HL-60/S4 treated with retinoic acid at 250 ng/mL for 4 days and 3 days (cell line): ENCODE measurements at regions not wholly inside any gene's neighbourhood (a gene's known extent, or its start where the extent isn't known, plus 50 kb on each side); places are given as distances from the start of the nearest gene placed in this dataset.

Source experiments
- in situ Hi-C: fragments of 300-500 bp; cut with MboI; formaldehyde crosslinking; loops from 2 replicates; pipeline ENCODE4 v1.7.0; 2022; ENCODE audit warnings: low sequenced_read_pairs

DNA sequence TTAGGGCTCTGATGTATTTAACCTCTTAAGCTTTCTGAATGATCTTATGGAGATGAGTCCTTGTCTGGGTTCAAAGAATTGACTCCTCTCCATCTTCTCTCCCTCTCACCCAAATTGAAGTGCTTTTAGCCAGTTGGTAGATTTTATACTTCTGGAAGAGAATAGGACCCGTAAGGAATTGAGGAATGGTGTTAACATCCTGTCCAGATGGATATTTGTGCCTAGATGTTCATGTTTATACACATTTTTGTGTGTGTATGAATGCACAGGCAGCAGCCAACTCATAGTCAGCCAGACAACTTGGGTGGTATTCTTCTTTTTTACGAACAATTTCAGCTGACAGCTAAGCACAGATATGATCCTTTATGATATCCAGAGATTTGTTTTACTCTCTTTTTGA lies 449.6 kb upstream of the RGS6 start:
- in situ Hi-C loops = no loop called here

DNA sequence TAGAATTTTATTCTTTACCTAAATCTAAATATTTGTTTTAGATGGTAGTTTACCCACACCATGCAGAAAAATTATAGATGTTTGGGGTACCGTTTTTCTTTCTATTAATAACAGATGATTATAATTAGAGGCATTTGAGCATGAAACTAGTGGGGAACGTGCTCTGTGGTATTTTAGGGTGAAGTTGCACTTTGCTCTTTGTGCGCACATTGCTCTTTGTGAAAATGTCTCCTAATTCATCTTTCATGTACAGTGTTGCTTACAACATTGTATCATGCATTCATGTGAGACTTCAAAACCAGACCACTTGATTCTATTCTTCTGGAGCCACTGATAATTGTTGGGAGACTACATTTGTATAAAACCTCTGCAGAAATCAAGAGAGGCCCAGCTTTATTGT lies 449.1 kb upstream of the RGS6 start:
- in situ Hi-C loops = no loop called here

DNA sequence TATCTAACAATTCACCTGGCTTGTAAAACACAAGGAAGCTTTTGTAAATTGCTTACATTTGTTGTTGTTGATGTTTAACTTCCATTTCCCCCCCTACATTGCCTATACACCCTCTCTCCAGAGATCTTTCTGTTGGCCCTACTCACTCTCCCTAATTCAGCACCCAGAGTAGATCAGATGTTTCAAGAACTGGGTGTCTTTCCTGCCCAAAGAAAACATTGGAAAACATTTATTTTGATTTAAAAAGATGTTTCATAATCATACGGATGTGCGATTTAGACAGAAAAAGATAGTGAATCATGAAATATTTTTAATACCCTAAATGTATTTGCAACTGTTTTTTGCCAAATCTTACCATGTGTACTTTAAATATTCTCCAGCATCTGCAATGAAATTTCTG lies 446.4 kb upstream of the RGS6 start:
- in situ Hi-C loops = no loop called here

DNA sequence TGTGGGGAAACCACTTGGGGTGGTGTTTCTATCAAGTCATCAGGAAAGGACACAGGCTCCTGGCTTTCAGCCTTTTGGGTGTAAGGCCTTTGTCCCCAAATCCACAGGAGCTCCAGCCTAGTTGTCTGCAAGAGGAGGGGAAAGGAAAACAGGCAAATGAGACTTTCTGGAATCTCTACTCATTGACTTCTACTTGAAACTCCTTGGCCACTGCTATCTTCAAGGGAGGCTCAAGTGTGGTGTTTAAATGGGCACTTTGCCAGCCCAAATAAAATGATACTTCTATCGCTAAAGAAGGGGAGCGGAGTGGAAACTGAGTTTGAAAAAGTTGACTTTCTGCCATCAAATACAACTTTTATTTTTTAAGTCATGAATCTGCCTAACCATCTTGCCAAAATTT lies 445.9 kb upstream of the RGS6 start:
- in situ Hi-C loops = no loop called here

DNA sequence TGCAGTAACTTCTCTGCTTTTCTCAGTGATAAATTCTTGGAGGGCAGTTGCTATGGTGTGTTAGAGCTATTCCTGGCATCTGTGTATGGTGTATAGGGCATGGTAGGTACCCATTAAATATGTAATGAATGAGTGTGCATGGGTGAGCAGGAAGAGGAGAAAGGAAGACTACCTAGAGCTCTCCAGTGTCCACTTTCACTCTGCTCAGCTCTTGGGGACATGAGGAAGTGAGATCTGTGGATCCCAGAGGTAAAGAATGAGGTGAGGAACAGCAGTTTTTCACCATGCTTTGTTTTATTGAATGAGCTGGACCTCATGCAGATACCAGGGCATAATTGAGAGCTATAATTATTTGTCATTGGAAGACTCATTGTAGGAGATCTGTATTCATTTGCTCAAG lies 444.8 kb upstream of the RGS6 start:
- in situ Hi-C loops = no loop called here

DNA sequence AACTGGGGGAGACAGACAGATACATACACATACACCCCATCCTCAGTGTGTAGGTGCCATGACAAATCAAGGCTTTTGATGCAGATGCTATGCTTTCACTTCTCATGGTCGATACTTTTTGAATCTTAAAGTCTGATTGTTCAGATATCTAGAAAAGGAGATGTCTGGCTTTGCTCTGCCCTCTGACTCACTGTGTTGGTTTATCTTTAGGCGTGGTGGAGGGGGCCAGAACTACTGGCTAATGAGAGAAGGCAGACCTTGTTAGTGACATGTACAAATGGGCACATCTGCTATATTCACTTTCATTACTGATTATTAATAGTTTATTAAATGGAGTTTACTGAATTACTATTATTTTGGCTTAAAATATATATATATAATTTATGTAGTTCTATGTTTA lies 444.3 kb upstream of the RGS6 start:
- in situ Hi-C loops = no loop called here

DNA sequence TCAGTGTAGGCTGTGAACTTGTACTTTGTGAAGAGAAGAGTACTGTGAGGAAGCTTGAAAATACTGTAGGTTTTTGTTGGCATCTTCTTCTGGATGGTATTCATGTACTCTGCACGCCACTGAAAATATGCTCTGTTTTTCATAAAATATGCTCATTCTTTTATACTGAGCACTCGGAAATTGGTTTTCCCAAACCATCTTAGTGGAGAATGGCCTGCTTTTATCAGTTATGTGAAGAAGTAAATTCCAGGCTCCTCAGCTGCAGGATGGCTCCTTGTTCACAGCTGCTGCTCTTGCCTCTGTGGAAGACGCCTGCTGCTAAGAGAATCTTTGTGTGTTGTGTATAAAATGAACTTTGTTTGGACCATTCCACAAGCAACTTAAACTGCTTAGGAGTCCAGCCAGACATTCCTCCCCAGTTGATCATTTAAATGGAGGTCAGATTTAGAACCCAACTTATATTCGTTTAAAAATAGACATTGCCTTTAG lies 443.5 kb upstream of the RGS6 start:
- in situ Hi-C loops = no loop called here

DNA sequence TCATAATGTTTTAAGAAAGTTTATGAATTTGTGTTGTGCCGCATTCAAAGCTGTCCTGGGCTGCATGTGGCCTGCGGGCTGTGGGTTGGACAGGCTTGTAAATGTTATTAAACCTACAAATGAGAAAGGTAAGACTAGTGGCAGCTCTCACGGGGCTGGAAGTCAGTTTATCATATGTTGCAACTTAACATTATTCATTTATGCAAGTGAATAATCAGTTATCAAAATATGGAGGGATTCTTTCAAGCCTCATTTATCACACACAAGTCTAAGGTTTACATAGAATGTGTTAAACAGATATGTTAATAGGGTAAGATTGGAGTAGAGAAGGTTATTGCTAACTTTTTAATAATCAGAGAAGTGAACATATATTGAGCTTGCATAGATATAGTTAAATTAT lies 442.5 kb upstream of the RGS6 start:
- in situ Hi-C loops = no loop called here

DNA sequence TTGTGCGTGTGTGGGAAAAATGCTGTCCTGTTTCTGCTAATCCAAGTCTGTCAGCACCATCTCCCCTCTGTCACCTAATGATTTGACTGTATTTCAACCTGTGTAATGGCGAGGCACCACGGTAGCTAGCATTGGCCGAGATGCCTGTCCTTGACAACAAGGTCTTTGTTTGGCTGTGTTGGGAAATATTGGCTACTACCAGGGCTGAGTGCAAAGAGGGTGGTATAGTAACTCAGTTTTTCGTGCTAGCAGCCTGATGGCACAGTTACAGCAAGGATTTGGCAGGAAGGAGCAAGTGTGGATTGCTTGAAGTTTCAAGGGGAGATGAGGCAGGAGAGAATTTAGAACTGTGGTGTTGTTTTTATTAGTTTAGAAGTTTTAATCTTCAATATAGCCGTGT lies 440.3 kb upstream of the RGS6 start:
- in situ Hi-C loops = no loop called here

DNA sequence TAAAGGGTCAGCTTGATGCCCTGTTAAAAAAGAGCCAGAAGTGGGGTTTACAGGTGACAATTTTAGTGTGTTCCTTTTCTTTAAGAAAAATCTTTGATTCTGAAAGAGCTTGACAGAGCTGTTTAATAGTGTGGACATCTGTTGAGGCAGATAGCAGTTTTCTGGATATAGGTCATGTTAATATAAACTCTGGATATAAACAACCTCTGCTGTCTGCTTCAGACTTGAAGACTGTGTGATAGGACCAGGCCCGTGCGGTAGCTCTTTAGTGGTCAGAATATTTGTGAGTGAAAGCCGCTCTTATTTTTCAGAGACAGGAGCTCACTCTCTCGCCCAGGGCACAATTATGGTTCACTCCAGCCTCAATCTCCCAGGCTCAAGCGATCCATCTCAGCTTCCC lies 439.9 kb upstream of the RGS6 start:
- in situ Hi-C loops = no loop called here

DNA sequence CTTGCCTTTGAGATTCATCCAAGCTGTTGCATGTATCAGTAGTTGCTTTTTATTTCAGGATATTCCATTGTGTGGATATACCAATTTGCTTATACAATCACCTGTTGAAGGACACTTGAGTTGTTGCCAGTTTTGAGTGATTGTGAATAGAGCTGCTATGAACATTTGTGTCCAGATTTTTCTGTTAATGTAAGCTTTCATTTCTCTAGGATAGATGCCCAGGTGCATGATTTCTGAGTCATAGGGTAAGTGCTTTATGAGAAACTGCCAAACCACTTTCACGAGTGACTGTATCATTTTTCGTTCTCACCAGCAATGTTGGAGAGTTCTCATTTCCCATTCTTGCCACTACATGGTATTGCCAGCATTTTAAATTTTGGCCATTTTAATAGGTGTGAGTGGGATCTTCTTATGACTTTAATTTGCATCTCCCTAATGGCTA lies 434.6 kb upstream of the RGS6 start:
- in situ Hi-C loops = no loop called here

DNA sequence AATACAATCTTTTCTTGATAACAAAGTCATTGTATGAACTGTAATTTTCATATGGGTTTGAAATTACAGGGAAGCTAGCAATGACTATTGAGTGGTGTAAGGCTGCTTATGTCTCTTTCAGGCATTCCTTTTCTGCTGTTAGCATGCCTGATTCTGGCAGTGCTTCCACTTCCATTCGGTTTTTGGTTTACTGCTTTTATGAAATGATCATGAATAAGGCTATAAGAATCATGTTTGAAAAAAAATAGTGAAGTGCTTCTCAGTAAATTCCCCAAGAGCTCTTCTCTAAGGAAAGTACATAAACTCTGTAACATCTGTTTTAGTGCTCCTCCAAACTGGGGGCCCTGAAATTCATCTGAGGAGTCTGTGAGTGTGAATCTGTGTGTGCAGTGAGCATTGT lies 434.0 kb upstream of the RGS6 start:
- in situ Hi-C loops = no loop called here

DNA sequence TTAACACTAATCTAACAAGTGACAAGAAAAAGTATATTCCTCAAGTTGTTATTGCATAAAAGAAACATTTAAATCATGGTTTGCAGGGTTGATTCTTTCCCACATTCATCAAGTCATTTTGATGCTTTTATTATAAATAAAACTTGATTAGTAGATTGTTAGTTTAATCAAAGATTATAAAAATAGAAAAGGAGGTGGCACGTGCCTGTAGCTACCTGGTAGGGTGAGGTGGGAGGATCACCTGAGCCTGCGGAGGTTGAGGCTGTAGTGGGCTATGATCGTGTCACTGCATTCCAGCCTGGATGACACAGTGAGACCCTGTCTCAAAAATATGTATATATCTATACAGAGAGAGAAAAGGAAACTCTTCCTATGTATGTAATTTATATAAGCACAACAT lies 433.2 kb upstream of the RGS6 start:
- in situ Hi-C loops = no loop called here

DNA sequence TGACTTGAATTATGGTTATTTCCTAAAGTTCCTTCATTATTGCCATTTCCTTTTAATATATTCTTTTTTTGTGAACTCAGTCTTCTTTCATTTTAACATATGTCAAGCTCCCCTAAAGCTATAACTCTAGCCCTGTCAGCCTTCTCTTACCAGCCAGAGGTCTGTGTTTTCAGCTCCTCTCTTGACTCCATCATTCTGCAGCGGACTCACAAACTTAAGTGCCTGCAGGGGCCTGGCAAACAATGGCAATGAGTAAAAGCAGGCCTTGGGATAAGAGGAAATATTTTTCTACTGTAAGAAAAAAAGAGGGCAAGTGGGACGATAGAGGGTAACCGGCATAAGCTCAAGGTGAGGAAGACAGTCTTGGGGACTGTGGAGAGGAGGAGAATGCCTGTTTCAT lies 424.5 kb upstream of the RGS6 start:
- in situ Hi-C loops = no loop called here

DNA sequence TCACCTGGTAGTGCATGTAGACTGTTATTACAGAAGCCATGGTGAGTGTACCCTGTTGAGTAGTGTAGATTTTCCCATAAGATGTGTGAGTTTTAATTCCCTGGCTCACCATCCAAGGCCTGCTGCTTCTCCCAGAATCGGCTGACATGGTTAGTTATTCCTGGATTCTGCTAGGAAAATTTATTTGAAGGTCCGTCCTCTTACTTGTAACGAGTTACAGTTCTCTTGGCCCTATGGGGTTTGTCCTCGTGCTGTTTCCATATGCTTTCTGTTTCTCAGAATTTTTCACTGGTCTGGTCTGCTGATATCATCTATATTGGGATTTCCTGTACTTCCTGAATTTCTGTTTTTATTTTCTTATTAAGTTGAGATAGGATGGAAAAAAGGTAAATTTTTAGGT lies 423.3 kb upstream of the RGS6 start:
- in situ Hi-C loops = no loop called here

DNA sequence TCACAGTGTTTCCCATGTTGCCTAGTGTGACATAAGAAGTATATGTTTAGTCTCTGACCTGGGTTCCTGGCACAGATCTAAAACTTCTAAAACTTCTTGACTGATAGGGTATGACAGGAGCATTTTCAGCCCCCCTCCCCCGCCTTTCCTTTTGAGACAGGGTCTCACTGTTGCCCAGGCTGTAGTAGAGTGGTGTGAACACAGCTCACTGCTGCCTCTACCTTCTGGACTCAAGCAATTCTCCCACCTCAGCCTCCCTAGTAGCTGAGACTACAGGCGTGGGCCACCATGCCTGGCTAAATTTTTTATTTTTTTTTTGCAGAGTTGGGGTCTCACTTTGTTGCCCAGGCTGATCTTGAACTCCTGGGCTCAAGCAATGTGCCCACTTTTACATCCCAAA lies 421.1 kb upstream of the RGS6 start:
- in situ Hi-C loops = no loop called here

DNA sequence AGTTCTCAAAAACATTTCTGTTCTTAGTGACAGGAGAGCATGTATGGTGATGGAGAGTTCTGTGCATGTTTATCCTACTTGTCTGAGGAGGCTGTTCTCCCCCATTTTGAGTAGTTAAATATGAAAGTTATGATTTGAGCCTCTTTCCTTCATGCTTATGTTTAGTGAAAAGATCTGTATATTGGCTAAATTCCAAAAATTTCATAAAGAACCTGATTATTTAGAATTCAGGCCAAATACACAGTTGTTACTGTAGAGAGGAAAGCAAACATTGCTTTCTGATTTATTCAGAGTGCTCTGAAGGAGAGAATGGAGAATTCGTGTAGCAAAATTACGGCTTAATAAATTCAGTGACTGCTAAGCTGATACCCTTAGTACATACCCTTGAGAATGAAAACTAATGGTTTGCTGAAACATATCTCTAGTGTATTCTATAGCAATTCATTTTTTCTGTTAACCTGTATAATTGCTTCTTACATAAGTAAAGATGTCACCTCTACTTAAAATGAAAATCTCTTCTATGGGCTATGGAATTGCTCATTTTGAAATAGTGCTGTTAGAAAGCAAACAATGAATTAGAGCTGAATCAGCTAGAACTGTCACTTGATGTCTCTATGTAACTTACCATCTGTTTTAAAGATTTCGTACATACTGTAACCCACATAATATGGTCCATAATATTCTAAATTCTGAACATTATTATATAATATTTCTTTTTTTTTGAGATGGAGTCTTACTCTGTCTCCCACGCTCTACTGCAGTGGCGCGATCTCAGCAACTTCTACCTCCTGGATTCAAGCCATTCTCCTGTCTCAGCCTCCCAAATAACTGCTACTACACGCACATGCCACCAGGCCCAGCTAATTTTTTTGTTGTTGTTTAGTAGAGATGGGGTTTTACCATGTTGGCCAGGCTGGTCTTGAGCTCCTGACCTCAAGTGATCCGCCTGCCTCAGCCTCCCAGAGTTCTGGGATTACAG lies 417.0 kb upstream of the RGS6 start:
- in situ Hi-C loops = no loop called here

DNA sequence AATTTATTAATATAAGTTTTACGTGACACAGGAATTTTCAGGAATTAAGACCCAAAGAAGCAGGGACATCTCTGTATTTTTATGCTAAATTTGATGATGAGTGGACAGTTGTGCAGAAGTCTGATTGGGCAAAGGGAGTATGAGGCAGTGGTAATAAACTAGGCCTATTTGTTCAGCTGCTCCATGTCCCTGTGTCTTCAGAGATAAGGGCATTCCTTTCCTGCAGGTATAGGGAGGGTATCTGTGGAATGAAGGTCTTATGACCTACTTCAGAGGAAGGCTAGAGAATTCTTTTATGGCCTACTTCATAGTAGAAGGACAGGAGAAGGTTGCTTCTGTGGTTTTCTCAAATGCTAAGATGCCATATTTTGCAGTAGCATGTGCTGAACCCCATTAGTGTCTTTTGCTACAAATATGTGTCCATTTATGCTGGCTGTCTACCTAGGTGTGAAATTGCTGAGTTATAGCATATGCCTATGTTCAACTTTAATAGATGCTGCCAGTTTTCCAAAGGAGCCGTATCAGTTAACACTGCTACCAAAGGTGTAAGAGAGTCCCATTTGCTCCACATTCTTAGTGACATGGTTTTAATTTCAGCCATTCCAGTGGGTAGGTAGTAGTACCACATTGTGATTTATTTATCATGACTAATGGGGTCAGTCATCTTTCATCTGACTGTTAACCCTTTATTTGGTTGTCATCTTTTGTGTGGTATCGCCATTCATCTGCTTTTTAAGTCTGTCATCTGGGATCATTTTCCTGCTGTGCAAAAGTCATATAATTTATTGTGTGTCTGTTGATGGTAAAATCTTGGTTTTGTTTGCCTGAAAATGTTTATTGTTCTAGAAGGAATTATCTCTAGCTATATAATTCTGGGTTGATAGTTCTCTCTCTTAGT lies 410.7 kb upstream of the RGS6 start:
- in situ Hi-C loops = no loop called here

DNA sequence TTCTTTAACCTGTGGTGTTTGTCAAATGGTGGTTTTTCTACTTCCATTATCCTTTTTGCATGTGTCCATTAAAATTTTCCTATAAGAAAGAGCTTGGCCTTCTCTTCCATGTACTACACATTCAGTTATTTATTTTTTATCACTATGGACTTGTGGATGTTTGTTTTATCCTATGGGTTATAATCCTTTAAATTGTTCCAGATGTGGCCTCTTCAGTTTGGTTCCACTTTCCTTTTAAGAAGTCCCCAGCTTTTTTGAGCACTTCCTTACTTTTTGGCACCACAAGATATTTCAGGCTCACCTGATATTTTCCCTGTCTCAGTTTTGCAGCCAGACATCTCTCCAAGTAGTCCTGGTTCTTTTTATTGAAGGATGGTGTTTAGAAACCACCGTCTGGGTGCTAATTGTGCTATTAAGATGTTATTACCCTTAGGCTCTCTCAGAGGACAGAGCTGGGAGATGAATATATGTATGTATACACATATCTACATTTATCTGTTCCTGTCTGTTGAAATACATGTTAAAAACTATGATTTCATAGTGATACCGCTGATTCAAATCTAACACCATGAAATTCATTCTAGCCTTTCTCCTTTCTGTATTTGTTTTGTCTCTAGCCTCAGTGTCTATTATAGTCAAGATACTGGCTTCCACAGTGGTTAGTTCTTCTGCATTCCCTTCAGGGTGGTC lies 408.5 kb upstream of the RGS6 start:
- in situ Hi-C loops = no loop called here

DNA sequence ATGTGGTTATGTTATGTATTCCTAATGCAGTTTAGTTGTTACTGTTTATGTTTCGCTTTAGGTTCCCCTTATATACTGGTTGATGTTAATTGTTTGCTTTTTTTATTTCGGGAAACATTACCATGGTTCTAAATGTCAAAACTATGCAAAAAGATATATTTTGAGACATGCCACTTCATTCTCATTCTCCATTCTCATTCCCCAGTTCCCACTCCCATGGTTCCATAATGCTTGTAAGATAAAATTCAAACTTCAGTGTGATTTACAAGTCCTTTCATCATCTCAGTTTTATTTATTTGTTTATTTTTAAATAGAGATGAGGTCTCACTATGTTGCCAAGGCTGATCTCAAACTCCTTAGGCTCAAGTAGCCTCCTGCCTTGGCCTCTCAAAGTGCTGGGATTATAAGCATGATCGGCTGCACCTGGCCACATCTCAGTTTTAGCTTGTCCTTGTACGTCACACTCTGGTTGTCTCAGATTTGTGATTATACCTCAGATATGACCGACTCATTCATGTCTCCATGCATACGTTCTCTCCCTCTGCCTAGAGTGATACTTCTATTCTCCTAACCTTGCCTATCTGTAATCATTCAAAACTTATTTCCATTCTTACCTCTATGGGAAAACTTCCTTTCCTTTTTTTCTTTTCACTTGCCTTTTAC lies 407.8 kb upstream of the RGS6 start:
- in situ Hi-C loops = no loop called here
